ENCODE measurements at regions not wholly inside any gene's neighbourhood (a gene's known extent, or its start where the extent isn't known, plus 50 kb on each side); places are given as distances from the start of the nearest gene placed in this dataset.

DNA sequence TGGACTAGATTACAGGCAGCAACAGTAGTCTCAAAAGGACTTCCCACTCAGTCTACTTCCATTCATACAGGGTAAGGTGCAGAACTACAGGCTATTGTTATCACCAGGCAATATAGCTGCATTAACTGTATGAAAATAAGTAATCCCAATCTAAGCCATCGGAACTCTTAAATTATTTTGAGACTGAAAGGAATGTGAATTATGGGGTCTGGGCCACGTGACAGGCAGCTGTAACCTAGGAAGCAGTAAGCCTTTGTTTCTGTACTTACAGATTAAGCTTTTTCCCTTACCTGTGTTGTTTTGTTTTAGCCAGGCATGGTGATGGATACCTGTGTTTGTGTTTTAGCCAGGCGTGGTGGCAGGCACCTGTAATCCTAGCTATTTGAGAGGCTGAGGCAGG lies 152.4 kb upstream of the TRIM24 start:
- TF ChIP-seq, protein P1, sequence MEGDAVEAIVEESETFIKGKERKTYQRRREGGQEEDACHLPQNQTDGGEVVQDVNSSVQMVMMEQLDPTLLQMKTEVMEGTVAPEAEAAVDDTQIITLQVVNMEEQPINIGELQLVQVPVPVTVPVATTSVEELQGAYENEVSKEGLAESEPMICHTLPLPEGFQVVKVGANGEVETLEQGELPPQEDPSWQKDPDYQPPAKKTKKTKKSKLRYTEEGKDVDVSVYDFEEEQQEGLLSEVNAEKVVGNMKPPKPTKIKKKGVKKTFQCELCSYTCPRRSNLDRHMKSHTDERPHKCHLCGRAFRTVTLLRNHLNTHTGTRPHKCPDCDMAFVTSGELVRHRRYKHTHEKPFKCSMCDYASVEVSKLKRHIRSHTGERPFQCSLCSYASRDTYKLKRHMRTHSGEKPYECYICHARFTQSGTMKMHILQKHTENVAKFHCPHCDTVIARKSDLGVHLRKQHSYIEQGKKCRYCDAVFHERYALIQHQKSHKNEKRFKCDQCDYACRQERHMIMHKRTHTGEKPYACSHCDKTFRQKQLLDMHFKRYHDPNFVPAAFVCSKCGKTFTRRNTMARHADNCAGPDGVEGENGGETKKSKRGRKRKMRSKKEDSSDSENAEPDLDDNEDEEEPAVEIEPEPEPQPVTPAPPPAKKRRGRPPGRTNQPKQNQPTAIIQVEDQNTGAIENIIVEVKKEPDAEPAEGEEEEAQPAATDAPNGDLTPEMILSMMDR (IDR thresholded peaks at IDR 0.05; ENCODE audit: poor library complexity, severe bottlenecking) = no peak
- no peak for TF ChIP-seq EZH2 (IDR thresholded peaks at IDR 0.05; ENCODE audit: borderline replicate concordance, insufficient read depth, low read length, poor library complexity, severe bottlenecking)
- no peak for TF ChIP-seq EP300 (conservative IDR thresholded peaks at IDR 0.05; ENCODE audit: poor library complexity, severe bottlenecking)

All from neural cell (in vitro differentiated cells).